B cell (primary cell): ENCODE measurements at regions not wholly inside any gene's neighbourhood (a gene's known extent, or its start where the extent isn't known, plus 50 kb on each side); places are given as distances from the start of the nearest gene placed in this dataset.

Source experiments
- ATAC-seq: fragments of 200-7000 bp; cut with Tn5 transposase; one replicate; pipeline ENCODE4 v1.10.0; 2021; ENCODE audit warnings: low read depth, mild to moderate bottlenecking, moderate number of reproducible peaks, moderate library complexity
- CTCF ChIA-PET: fragments of 350-600 bp; sonication (Branson Sonifier 250); formaldehyde crosslinking; loops from one replicate; lab custom pipeline; 2021; ENCODE audit warnings: antibody characterized with exemption, inconsistent platforms; lab: Charles Lee
- POLR2A ChIA-PET: fragments of 350-600 bp; sonication (Branson Sonifier 250); formaldehyde crosslinking; loops from one replicate; lab custom pipeline; 2021; ENCODE audit warnings: antibody characterized with exemption; lab: Charles Lee
- DNase-seq: peaks from one replicate; pipeline ENCODE4 v3.0.0; 2013
- H2AFZ ChIP-seq: 2 replicates; pipeline ENCODE4 v1.6.1; 2012; ENCODE audit warnings: mild to moderate bottlenecking, low read depth, low read length; ENCODE audit not compliant: insufficient read depth, poor library complexity, severe bottlenecking
- H3K27ac ChIP-seq, 2 donors: 1 replicate in 1 of 2; 2 replicates in 1 of 2; pipeline ENCODE4 v1.5.1; 2012 to 2013; ENCODE audit warnings: low read length in 2 of 2, mild to moderate bottlenecking in 2 of 2, moderate library complexity in 1 of 2
- H3K27me3 ChIP-seq, 4 experiments: fragments of 200-600 bp in 1 of 4; sonication (generic) in 1 of 4; replicated peaks in 1 of 4; 1 replicate in 2 of 4; 2 replicates in 2 of 4; pipeline versions ENCODE4 v1.6.1 to v1.7.0; 2013 to 2016; ENCODE audit warnings: low read length in 3 of 4, mild to moderate bottlenecking in 2 of 4, mixed read lengths in 1 of 4, moderate library complexity in 1 of 4; ENCODE audit not compliant: insufficient read depth in 4 of 4, control insufficient read depth in 3 of 4; ENCODE audit errors: control extremely low read depth in 1 of 4
- H3K36me3 ChIP-seq, 2 experiments: replicated peaks in 1 of 2; 1 replicate in 1 of 2; 2 replicates in 1 of 2; pipeline versions ENCODE4 v1.6.1 to v1.7.1; 2013; ENCODE audit warnings: low read length in 1 of 2; ENCODE audit not compliant: insufficient read depth in 2 of 2, control insufficient read depth in 1 of 2; ENCODE audit errors: control extremely low read depth in 1 of 2, extremely low read depth in 1 of 2
- H3K4me1 ChIP-seq, 2 donors: fragments of 200-600 bp in 1 of 2; sonication (generic) in 1 of 2; 1 replicate in 1 of 2; 2 replicates in 1 of 2; pipeline versions ENCODE4 v1.5.1 to v1.6.1; 2013 to 2017; ENCODE audit warnings: low read length in 2 of 2; ENCODE audit not compliant: control insufficient read depth in 2 of 2, insufficient read depth in 2 of 2
- H3K4me2 ChIP-seq: replicated peaks from 2 replicates; pipeline ENCODE3; 2012; ENCODE audit warnings: mild to moderate bottlenecking, low read depth, low read length; ENCODE audit not compliant: poor library complexity, severe bottlenecking
- H3K4me3 ChIP-seq, 5 experiments: fragments of 200-600 bp in 1 of 5; sonication (generic) in 1 of 5; 1 replicate in 3 of 5; 2 replicates in 2 of 5; pipeline versions ENCODE4 v1.5.1 to v1.7.0; 2011 to 2016; ENCODE audit warnings: low read length in 4 of 5, mild to moderate bottlenecking in 4 of 5, low read depth in 2 of 5, control low read depth in 1 of 5, moderate library complexity in 1 of 5; ENCODE audit not compliant: insufficient read depth in 1 of 5; ENCODE audit errors: control extremely low read depth in 1 of 5, extremely low read depth in 1 of 5
- H3K79me2 ChIP-seq: fragments of 200-600 bp; sonication (generic); one replicate; pipeline ENCODE4 v1.6.0; 2016; ENCODE audit warnings: low read length; ENCODE audit not compliant: control insufficient read depth, insufficient read depth
- H3K9ac ChIP-seq: fragments of 200-600 bp; sonication (generic); 2 replicates; pipeline ENCODE4 v1.6.1; 2017; ENCODE audit warnings: mild to moderate bottlenecking, low read length, moderate library complexity
- H3K9me3 ChIP-seq, 3 donors: one replicate each; pipeline versions ENCODE4 v1.6.1 to v1.7.1; 2013; ENCODE audit warnings: low read length in 2 of 3; ENCODE audit not compliant: control insufficient read depth in 2 of 3, insufficient read depth in 1 of 3; ENCODE audit errors: control extremely low read depth in 1 of 3
- H4K20me1 ChIP-seq: 2 replicates; pipeline ENCODE4 v1.6.0; 2012; ENCODE audit warnings: mild to moderate bottlenecking, low read length; ENCODE audit not compliant: insufficient read depth, control insufficient read depth, poor library complexity, severe bottlenecking
- H3K27ac Mint-ChIP-seq: one replicate; pipeline ENCODE4 v1.8.0; 2021; ENCODE audit warnings: mixed read lengths
- H3K27me3 Mint-ChIP-seq: one replicate; pipeline ENCODE4 v1.8.0; 2021; ENCODE audit warnings: mixed read lengths
- H3K4me1 Mint-ChIP-seq: one replicate; pipeline ENCODE4 v1.8.0; 2021; ENCODE audit warnings: mixed read lengths
- H3K4me3 Mint-ChIP-seq: one replicate; pipeline ENCODE4 v1.8.0; 2021; ENCODE audit warnings: mixed read lengths
- H3K9me3 Mint-ChIP-seq: one replicate; pipeline ENCODE4 v1.8.0; 2022; ENCODE audit warnings: mixed read lengths; ENCODE audit not compliant: insufficient read depth
- CTCF ChIP-seq: fragments of 200-600 bp; IDR thresholded peaks from one replicate; pipeline ENCODE4 v1.8.0; 2022; ENCODE audit warnings: antibody characterized with exemption, mild to moderate bottlenecking
- EZH2 ChIP-seq: IDR thresholded peaks from 2 replicates; pipeline ENCODE4 v1.6.1; 2012; ENCODE audit warnings: borderline replicate concordance, low read depth, mild to moderate bottlenecking, moderate library complexity, low read length; ENCODE audit not compliant: insufficient read depth, poor library complexity, severe bottlenecking
- WGBS: methylation state at CpG from one replicate; pipeline ENCODE4 v1.1.5; 2013; ENCODE audit warnings: missing lambda C conversion rate; ENCODE audit not compliant: insufficient coverage; 5-methylcytosine and 5-hydroxymethylcytosine counted together
- intact Hi-C: fragments of 100-400 bp; cut with micrococcal nuclease; formaldehyde crosslinking; loops from one replicate; pipeline ENCODE4 v1.10.0; 2022

DNA sequence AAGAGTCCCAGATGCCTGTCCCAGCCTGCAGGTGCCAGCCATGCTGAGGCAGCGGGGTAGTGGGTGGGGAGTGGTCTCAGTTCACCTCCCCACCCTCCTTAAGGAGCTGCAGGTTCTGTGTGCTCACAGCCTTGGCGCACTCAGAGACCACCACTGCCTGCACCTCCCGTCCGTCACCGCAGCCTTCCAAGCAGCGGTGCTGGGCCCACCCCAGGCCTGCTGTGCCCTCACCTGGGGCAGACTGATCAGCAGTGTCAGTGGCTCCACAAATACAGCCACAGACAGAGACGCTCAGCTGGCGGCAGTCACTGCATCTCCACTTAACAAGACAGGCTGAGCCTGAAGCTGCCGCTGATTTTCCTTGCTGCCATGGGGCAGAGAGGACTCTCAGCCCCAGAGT lies 120.2 kb downstream of the RFLNA start:
- intact Hi-C loops: no loop called here
- H3K4me2 ChIP-seq: no peak overlapping the region
- Mint-ChIP-seq H3K27ac (no peak overlapping the region), H3K9me3 (no peaks in the 10 kb centered on the region), H3K4me3 (no peak overlapping the region), H3K4me1 (no peaks in the 10 kb centered on the region), H3K27me3 (no peaks in the 10 kb centered on the region)
- H3K9ac ChIP-seq: no peak overlapping the region
- ChIA-PET CTCF (no interaction called here), POLR2A (no interaction called here)
- ATAC-seq (no peak), DNase-seq (no peak)
- H3K79me2 ChIP-seq: peaks cover 39% of the 10 kb centered on the region
- 97% methylated on average over 8 of the region's 9 CpGs for WGBS
- no peak overlapping the region for H2AFZ ChIP-seq
- H3K4me3 ChIP-seq: no peak overlapping the region
- H3K9me3 ChIP-seq: peaks cover 0 to 3% (median 0%) of the 10 kb centered on the region in 3 donors
- H3K27ac ChIP-seq: no peak overlapping the region
- peaks cover 0 to 33% of the 10 kb centered on the region in 2 experiments for H3K36me3 ChIP-seq
- TF ChIP-seq CTCF: no peak
- no peak for TF ChIP-seq EZH2
- peaks cover 48% of the 10 kb centered on the region for H4K20me1 ChIP-seq
- no peaks in the 10 kb centered on the region for H3K4me1 ChIP-seq
- no peaks in the 10 kb centered on the region for H3K27me3 ChIP-seq

DNA sequence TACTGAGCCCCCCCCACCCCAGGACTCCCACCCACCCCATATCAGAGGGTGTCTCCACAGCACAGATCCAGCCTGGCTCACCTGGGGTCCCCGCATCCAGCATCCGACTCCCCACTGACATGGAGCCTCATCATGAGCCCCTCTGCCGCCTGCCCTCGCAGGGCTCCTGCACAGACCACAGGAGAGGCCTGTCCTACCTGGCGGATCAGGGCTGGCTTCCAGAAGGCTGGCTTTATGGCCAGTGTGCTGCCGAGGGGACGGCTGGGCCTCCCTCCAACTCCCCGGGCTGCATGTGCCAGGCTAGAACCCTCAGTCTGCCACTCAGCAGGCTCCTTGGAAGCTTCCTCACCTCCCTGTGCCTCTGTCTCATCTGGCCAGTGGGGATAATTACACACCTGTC lies 119.0 kb downstream of the RFLNA start:
- 96% methylated on average over 8 of the region's 8 CpGs for WGBS
- Mint-ChIP-seq H3K27me3 (no peaks in the 10 kb centered on the region), H3K4me3 (no peak overlapping the region), H3K4me1 (no peaks in the 10 kb centered on the region), H3K27ac (no peak overlapping the region), H3K9me3 (no peaks in the 10 kb centered on the region)
- no peaks in the 10 kb centered on the region for H3K4me1 ChIP-seq
- H3K4me2 ChIP-seq: no peak overlapping the region
- CTCF ChIA-PET: no interaction called here
- no peak overlapping the region for H2AFZ ChIP-seq
- TF ChIP-seq CTCF (no peak), EZH2 (no peak)
- peaks cover 37% of the 10 kb centered on the region for H3K79me2 ChIP-seq
- ATAC-seq (no peak), DNase-seq (no peak)
- H3K9me3 ChIP-seq: peaks cover 0 to 3% (median 0%) of the 10 kb centered on the region in 3 donors
- H3K27ac ChIP-seq: no peak overlapping the region
- peaks cover 0 to 29% of the 10 kb centered on the region in 2 experiments for H3K36me3 ChIP-seq
- POLR2A ChIA-PET: no interaction called here
- intact Hi-C loops: no loop called here
- H3K4me3 ChIP-seq: no peak overlapping the region
- H3K9ac ChIP-seq: no peak overlapping the region
- H4K20me1 ChIP-seq: peaks cover 50% of the 10 kb centered on the region
- no peaks in the 10 kb centered on the region for H3K27me3 ChIP-seq
